GM18909 (cell line): ENCODE measurements at regions not wholly inside any gene's neighbourhood (a gene's known extent, or its start where the extent isn't known, plus 50 kb on each side); places are given as distances from the start of the nearest gene placed in this dataset.

Experiments used
- ATAC-seq: cut with Tn5 transposase; IDR thresholded peaks from one replicate; pipeline ENCODE4 v1.9.1; 2021; ENCODE audit warnings: mild to moderate bottlenecking; ENCODE audit not compliant: unreplicated experiment, poor library complexity

GRCh38 chr9:80378669-80379293 is 807.0 kb downstream of the TLE4 start:
- no peak for ATAC-seq

- no peak for ATAC-seq
Observed at GRCh38 chr9:80376180-80376579, 804.4 kb downstream of the TLE4 start.

- no peak for ATAC-seq
Observed at GRCh38 chr9:80375477-80375876, 803.7 kb downstream of the TLE4 start.

- ATAC-seq: no peak
Observed at GRCh38 chr9:80369641-80370040, 797.9 kb downstream of the TLE4 start.

GRCh38 chr9:80366626-80367025 is 794.9 kb downstream of the TLE4 start:
- no peak for ATAC-seq

- ATAC-seq: no peak
Observed at GRCh38 chr9:80359941-80360881, 788.4 kb downstream of the TLE4 start.

GRCh38 chr9:80359291-80359690 is 787.5 kb downstream of the TLE4 start:
- no peak for ATAC-seq

GRCh38 chr9:80352967-80353366 is 781.2 kb downstream of the TLE4 start:
- no peak for ATAC-seq

- ATAC-seq: no peak
Observed at GRCh38 chr9:80351612-80352011, 779.8 kb downstream of the TLE4 start.

GRCh38 chr9:80326105-80326504 is 754.3 kb downstream of the TLE4 start:
- no peak for ATAC-seq

- no peak for ATAC-seq
Observed at GRCh38 chr9:80320916-80321315, 749.2 kb downstream of the TLE4 start.

GRCh38 chr9:80320480-80320879 is 748.7 kb downstream of the TLE4 start:
- ATAC-seq: no peak

- ATAC-seq: no peak
Observed at GRCh38 chr9:80305136-80305535, 733.4 kb downstream of the TLE4 start.

GRCh38 chr9:80294955-80295354 is 723.2 kb downstream of the TLE4 start:
- no peak for ATAC-seq

GRCh38 chr9:80294318-80294717 is 722.6 kb downstream of the TLE4 start:
- ATAC-seq: no peak

GRCh38 chr9:80292231-80292630 is 720.5 kb downstream of the TLE4 start:
- ATAC-seq: no peak

GRCh38 chr9:80285326-80285725 is 713.6 kb downstream of the TLE4 start:
- ATAC-seq: no peak

GRCh38 chr9:80282766-80283165 is 711.0 kb downstream of the TLE4 start:
- no peak for ATAC-seq

GRCh38 chr9:80259079-80259478 is 687.3 kb downstream of the TLE4 start:
- ATAC-seq: no peak

GRCh38 chr9:80251778-80252177 is 680.0 kb downstream of the TLE4 start:
- ATAC-seq: no peak

- ATAC-seq: no peak
Observed at GRCh38 chr9:80242022-80242421, 670.3 kb downstream of the TLE4 start.

GRCh38 chr9:80235752-80236151 is 664.0 kb downstream of the TLE4 start:
- no peak for ATAC-seq
